Limb (tissue), 2 donors: ENCODE measurements at regions not wholly inside any gene's neighbourhood (a gene's known extent, or its start where the extent isn't known, plus 50 kb on each side); places are given as distances from the start of the nearest gene placed in this dataset.
"Not testable (repeated sequence)": the region's sequence is repeated elsewhere in the genome, so short reads cannot be mapped to it uniquely, and the experiment has no call there.

ENCODE experiments used
- DNase-seq, 2 donors: peaks; one replicate each; pipeline ENCODE4 v3.0.0-alpha.2; 2016; ENCODE audit errors: extremely low spot score in 2 of 2

DNA sequence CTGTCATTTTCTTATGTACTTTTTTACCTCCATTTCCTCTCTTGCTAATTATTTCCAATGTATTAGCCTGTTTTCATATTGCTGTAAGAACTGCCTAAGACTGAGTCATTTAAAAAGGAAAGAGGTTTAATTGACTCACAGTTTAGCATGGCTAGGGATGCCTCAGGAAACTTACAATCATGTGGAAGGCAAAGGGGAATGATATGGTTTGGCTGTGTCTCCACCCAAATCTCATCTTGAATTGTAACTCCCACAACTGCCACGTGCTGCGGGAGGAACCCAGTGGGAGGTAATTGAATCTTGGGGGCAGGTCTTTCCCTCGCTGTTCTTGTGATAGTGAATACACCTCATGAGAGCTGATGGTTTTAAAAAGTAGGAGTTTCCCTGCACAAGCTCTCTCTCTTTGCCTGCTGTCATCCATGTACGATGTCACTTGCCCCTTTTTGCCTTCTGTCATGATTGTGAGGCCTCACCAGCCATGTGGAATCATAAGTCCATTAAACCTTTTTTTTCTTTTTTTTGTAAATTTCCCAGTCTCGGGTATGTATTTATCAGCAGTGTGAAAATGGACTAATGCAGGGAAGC is 870.0 kb upstream of the INTU start:
- DNase-seq, result no peak

DNA sequence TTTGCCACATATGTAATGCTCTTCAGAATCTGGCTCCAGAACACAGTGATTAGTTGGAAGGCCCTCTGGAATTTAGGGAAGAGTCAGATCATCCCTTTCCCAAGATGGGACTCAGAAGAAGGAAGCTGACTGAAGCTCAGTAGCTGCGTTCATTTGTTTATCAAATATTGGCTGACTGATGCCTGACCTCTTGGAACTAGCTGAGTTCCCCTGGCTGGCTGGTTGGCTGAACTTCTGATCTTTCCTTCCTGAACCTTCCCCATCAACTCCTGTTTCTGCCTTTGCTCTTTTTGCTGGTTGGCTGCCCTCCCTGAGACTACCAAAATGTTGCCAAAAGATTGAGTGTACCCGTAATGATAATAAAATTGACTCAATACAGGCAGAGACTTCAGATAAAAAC is 866.5 kb upstream of the INTU start:
- DNase-seq, result peak in 1 of 2 donors; percentile 61

DNA sequence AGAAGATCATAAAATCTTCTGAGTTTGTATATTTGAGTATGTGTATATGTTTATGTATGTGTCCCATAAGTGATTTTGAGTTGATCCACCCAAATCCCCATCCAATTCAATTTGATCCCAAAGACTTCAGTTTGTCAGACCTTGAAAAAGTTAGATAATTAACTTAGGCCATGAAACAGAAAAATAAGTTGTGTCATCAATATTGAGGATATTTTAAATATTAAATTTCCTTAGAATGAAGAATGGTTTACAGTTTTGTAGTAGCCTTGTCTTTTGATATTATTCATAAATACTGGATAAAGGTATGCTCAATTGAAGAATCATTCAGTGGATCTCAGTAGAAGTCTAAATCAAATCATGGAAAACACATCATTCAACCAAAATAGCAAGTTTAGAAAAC is 864.4 kb upstream of the INTU start:
- DNase-seq, result no peak

DNA sequence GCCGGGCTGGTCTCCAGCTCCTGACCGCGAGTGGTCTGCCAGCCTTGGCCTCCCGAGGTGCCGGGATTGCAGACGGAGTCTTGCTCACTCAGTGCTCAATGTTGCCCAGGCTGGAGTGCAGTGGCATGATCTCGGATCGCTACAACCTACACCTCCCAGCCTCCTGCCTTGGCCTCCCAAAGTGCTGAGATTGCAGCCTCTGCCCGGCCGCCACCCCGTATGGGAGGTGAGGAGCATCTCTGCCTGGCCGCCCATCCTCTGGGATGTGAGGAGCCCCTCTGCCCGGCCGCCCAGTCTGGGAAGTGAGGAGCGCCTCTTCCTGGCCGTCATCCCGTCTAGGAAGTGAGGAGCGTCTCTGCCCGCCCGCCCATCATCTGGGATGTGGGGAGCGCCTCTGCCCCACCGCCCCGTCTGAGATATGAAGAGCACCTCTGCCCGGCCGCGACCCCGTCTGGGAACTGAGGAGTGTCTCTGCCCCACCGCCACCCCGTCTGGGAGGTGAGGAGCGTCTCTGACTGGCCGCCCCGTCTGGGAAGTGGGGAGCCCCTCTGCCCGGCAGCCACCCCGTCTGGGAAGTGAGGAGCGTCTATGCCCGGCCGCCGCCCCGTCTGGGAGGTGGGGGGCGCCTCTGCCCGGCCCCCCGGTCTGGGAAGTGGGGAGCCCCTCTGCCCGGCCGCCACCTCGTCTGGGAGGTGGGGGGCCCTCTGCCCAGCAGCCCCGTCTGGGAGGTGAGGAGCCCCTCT is 861.8 kb upstream of the INTU start:
- DNase-seq, result not testable (repeated sequence)

DNA sequence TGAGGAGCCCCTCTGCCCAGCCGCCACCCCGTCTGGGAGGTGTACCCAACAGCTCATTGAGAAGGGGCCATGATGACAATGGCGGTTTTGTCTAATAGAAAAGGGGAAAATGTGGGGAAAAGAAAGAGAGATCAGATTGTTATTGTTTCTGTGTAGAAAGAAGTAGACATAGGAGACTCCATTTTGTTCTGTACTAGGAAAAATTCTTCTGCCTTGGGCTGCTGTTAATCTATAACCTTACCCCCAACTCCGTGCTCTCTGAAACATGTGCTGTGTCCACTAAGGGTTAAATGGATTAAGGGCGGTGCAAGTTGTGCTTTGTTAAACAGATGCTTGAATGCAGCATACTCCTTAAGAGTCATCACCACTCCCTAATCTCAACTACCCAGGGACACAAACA is 861.1 kb upstream of the INTU start:
- not testable (repeated sequence) for DNase-seq

DNA sequence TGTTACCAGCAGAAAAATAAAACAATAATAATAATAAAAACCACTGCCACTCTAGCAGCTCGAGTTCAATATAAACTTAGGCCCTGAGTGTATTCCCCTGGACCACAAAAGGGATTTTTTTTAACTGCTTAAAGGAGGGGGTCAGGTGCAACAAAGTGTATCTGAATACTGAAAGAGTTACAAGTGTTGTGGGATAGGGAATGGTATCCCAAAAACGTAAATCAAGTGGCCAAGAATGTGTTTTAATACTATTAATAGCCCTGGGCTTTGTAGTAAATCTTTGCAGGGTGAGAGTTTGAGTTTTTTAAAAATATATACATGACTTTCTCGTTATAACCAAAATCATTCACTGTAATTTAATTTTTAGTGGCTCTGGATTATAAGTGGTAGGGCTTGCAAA is 860.1 kb upstream of the INTU start:
- DNase-seq, result no peak

DNA sequence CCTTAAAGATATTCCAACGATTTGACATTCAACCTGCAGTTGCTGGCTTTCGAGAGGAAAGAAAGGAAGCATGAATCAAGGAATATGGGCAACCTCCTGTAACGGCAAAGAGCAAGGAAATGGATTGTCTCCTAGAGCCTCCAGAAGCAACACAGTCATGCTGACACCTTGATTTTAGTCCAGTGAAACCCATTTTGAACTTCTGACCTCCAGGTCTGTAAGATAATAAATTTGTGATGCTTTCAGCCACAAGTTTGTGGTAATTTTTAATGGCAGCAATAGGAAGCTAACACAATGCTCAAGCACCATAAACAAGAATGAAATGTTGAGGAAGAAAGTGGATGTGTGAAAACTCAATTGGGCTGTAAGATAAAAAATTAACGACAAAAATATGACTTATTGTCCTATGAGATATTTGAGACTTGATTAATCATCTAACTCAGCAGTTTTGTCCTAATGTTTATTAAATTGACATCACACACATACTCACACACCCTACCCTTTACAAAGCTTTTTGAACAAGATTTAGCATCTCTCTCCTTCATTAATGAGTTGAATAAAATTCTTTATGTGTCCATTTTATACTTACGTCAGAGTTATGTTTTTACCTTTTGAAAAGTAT is 857.2 kb upstream of the INTU start:
- no peak for DNase-seq

DNA sequence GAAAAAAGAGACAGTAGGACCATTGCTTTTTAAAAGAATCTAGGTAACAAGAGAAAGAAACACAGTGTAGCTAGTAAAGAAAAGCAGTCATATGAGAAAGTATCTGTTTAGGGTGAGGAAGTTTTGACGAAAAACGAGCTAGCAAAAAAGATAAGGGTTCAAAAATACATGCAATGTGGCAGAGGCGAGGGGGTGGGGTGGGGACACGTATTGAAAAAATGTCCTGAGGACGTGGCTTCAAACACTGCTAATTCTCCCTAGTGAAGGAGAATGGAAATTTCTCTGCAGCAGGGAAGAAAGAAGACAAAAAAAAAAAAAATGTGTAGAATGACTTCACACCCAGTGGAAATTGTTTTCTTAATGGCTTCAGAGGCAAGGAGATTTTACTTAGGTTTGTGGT is 856.4 kb upstream of the INTU start:
- no peak for DNase-seq

DNA sequence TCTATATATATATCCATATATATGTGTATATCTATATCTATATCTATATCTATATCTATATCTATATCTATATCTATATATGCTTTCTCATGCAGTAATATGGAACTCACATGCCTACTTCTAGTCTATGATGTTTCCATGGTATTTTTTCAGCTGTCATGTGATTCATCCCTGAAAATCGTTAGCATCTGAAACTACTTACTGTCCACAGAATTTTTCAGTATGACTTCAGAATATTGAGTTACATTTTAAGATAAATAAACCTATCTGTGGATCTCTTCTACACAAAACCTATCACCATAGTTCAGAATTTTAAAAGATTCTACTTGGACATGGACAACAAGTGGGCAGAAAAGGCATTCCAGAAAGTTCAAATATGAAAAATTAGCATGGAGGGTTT is 855.1 kb upstream of the INTU start:
- DNase-seq, result no peak

DNA sequence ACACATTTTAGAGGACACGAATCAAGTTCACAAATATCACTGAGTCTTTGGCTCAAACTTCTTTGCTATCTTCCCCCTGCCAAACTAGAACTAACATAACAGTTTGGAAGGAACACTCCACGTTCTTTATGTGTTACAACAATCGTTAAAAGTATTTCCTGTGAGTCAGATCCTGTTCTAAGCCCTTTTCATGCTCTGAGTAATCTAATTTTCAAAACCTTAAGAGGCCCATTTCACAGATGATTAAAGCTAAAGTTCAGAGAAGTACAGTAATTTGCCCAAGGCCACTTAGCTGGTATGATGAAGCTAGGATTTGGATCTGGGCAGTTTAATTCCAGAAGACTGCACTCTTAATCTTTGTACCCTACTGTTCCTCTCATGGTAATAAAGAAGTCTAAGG is 854.4 kb upstream of the INTU start:
- no peak for DNase-seq

DNA sequence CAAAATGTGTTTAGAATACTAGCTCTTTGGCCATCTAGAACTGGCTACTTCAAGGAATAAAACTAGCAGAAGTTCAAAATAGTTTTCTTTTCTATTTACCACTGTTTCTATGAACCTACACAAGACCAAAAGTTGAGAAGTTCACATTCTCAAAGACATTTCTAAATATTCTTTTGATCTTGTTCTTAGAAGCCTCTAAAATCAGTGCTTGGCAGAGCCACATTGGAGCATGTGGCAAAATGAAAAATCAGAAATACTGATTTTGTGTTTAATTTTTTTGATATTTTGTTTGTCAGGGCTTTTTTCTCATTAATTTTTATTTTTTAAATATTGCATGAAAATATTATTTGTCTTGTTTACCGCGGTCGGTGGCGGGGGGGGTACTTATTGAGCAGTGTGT is 853.8 kb upstream of the INTU start:
- no peak for DNase-seq

DNA sequence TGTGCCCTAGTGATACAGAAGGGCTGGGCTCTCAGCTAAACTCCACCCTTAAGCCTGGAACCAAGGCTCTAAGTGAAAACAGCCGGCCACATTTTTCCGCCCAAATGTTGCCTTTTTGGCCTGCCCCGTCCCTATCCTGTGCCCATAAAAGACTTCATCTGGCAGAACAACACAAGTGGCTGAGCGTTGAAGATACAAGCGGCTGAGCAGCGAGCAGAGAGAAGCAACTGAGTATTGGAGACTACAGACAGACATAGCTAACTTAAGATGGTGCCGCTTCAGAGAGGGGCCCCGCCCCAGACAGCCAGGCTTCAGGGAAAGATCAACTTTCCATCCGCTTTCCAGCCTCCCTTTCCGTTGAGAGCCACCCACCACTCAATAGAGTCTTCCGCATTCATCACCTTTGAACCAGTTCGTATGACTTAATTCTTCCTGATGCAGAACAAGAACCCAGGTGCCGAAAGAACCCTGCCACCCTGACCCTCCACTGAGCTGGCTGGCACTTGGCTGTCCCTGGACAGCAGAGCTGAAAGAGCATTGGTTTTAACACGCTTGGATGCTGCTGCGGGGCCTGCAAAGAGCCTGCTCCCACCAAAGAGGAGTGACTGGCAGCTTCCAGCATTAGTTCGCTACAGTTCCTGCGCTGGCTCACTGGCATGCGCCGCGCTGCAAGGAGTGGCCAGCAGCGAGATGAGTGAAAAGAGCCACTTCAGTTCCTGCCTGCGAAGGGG is 853.2 kb upstream of the INTU start:
- DNase-seq, result no peak

DNA sequence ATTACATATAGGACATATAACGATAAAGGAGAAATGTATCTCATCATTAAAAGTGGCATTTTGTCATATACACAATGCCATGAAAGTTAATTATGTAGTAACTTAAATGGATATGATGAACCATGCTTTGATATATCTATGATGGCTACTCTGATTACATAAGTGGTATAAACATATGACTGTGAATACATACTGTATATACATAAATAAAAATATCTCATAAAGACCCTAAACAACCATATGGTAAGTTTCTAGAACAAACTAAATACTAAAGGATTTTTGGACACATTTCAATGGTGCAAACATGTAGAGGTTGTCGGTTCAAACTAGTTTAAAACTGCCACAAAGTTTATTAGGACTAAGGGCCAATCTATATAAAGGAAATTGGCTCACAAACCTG is 849.6 kb upstream of the INTU start:
- DNase-seq, result no peak

DNA sequence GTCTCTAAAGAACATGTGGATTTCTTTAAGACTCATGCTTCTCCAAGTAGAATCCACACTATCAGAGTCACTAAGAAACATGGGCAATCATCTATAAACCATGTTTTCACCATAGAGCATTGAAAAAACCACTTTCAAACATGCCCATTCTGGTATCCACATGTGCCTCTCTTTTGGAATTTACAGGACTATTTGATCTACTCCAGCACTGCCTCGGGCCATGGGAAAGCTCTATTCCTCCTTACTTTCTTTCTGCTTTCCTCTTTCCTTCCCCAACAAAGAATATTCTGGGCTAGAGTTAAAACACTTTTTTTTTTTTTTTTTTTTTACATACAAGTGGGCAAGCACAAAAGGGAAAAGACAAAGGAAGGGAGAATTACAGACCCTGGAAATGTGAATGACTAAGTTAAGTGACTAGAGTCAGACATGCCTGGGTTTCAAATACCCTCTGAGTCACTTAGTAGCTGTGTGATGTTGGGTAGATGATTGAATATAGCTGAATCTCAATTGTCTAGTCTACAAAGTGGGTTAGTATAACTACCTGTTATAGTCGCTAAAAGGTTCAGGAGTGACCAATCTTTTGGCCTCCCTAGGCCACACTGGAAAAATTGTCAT is 847.7 kb upstream of the INTU start:
- no peak for DNase-seq

DNA sequence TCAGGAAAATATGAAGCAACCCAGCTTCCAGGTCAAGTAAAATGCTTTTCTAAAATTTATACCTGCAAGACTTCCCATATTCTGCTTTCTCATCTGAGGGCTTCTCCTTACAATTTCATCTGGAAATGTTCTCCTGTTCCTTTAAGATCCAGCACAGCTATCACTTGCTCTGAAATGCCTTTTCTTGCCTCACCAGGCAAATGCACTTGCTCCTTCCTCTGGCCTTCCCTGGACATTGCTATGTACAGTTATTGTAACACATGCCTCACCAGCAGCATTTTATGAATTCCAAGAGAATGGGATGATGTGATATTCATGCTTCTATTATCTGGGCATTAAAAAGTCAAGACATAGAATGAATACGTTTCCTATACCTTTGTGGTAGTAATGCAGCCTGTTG is 842.1 kb upstream of the INTU start:
- no peak for DNase-seq

DNA sequence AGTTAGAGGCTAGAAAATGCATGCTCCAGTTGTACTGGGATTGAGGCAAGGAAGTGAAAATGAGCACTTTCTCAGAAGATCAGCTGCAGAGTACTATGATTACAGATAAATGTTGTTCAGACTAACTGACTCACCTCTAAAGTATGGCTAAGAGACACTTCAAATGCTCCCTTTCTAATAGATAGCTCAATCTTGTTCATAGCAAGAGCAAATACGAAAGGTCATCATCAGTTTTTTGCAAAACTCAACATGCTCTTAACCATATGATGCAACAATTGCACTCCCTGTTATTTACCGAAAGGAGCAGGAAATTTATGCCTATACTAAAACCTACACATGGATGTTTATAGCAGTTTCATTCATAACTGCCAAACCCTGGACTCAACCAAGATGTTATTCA is 838.4 kb upstream of the INTU start:
- no peak for DNase-seq

DNA sequence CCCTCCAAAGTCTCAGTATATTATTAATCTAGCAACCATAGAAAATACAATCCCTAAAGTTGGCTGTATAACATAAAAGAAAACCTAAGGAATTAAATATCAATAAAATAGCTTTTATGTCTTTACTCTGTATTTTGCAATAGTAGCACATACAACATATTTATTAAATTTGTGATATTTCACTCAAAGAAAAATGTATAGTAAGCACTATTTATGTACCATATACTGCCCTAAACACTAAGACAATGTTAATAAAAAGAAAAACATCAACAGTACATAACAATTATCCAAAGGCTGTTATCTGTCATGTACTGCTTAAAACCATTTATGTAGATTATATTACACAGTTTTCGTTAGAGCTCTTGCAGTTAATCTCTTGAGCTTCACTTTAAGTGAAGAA is 834.5 kb upstream of the INTU start:
- no peak for DNase-seq

DNA sequence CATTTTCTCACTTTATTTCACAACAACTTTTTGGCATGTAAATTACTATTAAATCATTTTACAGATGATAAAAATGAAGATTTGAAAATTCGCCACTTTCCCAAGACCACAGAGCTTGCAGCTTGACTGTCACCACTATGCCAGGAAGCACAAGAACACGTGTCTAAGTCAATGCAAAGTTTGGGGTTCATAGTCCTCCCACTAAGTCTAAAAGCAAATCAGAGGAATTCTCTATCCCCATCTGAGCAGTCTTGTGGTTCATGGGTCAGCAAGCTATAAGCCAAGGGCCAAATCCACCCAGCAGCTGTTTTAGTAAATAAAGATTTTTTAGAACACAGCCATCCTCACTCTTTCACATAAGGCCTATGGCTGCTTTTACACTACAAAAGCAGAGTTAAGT is 833.3 kb upstream of the INTU start:
- DNase-seq, result no peak

DNA sequence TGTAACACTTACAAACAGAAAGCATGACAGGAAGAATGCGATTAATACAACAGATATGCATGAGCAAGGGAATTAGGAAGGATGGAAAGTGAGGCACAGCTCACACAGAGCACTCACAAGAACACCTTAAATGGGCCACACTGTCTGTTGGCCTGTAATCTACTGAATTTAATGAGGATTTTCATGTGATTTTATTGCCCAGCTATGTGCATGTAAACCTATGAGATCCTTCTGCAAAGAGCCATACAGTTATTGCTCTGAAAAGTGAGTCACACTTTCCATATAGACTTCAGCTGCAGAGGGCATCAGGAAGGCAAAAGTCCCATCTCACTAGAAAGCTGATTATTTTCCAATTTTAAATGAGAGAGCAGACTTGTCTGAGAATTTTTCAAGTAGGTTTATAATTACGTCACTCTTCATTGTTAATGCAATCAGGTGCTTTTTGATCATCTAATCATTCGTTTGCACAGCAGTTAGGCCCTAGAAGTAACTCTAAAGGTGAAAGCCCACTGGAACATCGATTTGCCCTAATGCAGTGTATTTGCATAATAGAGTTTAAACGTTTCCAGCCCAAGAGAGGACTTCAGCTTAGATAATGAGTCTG is 832.7 kb upstream of the INTU start:
- DNase-seq, result no peak

DNA sequence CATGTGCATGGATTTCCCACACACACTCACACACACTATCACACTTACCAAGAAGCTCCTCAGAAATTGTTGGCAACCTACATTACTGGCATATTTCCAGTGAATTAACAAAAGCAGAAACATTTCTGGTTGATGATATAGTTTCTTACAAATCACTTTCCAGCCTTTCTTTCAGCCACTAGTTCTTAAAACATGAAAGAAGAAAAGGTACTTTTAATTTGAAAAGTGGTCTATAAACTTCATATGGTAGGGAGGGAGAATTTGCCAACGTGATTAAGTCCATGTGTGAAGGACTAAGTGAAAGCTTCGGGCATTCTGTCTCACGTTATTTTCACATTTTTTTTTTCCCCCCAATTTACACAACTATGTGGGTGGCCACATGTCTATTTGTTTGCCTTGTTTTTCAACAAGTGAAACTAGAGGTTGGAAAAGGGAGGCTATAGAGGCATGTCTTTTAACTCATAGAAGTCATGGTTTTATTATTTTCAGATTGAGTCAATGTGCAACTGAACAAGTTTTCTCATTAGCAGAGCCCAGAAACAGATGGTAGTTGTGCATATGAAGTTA is 832.1 kb upstream of the INTU start:
- peak in 1 of 2 donors; percentile 32 for DNase-seq

DNA sequence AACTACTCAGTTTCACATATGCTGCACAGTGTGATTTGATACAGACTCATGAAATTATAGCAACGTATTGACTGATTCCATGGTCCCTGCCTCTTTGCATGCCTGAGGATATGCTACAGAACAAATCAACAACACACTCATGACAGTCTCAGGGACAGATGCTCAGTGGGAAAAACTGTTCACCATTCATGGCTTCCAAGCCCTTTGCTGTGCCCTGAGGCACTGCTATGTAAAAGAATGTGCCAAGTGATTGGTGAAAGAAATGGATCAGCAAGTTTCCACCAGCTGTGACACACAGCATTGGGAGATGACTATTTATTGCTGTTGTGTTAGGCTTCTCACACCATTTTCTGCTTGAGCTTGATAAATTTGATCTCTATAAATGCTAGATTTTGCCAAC is 825.6 kb upstream of the INTU start:
- no peak for DNase-seq
